Tibial artery (tissue), 4 donors: ENCODE measurements at regions not wholly inside any gene's neighbourhood (a gene's known extent, or its start where the extent isn't known, plus 50 kb on each side); places are given as distances from the start of the nearest gene placed in this dataset.
"Not testable (repeated sequence)": the region's sequence is repeated elsewhere in the genome, so short reads cannot be mapped to it uniquely, and the experiment has no call there.

Experiments
- DNase-seq, 2 donors: peaks; one replicate each; pipeline ENCODE4 v3.0.0-alpha.2; 2019
- H3K27ac ChIP-seq, 2 donors: fragments of 200-600 bp; sonication (generic) in 1 of 2; 1 replicate in 1 of 2; 2 replicates in 1 of 2; pipeline ENCODE4 v1.5.1; 2018 to 2019; ENCODE audit warnings: mild to moderate bottlenecking in 1 of 2
- H3K27me3 ChIP-seq, 2 donors: fragments of 200-600 bp; sonication (generic) in 1 of 2; one replicate each; pipeline versions ENCODE4 v1.5.1 to v1.6.0; 2016 to 2019
- H3K36me3 ChIP-seq, 3 donors: fragments of 200-600 bp; sonication (generic) in 2 of 3; one replicate each; pipeline ENCODE4 v1.5.1; 2016 to 2019; ENCODE audit warnings: mild to moderate bottlenecking in 2 of 3
- H3K4me1 ChIP-seq, 4 donors: fragments of 200-600 bp; sonication (generic) in 2 of 4; 1 replicate in 3 of 4; 2 replicates in 1 of 4; pipeline ENCODE4 v1.5.1; 2016 to 2019
- H3K4me3 ChIP-seq, 2 donors: fragments of 200-600 bp; sonication (generic) in 1 of 2; 1 replicate in 1 of 2; 2 replicates in 1 of 2; pipeline ENCODE4 v1.5.1; 2018 to 2019; ENCODE audit warnings: mild to moderate bottlenecking in 2 of 2
- H3K9me3 ChIP-seq, 3 donors: fragments of 200-600 bp; sonication (generic) in 1 of 3; one replicate each; pipeline ENCODE4 v1.5.1; 2016 to 2019
- CTCF ChIP-seq, 2 experiments: fragments of 200-600 bp in 1 of 2; fragments of 450-650 bp in 1 of 2; IDR thresholded peaks; one replicate each; pipeline ENCODE4 v1.5.1; 2017 to 2019; ENCODE audit warnings: antibody characterized with exemption in 2 of 2, mild to moderate bottlenecking in 1 of 2, moderate library complexity in 1 of 2
- intact Hi-C: fragments of 100-400 bp; cut with DNase I; formaldehyde crosslinking; loops from one replicate; pipeline ENCODE4 v1.15.0; 2023; ENCODE audit warnings: low total_unique reads

- intact Hi-C loops = no loop called here
- Histone ChIP-seq H3K4me3 (no peak overlapping the region), H3K9me3 (no peaks in the 10 kb centered on the region), H3K27ac (no peak overlapping the region), H3K4me1 (no peaks in the 10 kb centered on the region), H3K27me3 (no peaks in the 10 kb centered on the region), H3K36me3 (no peaks in the 10 kb centered on the region)
- TF ChIP-seq CTCF (IDR thresholded peaks at IDR 0.05) = no peak
- no peak for DNase-seq
Measured at GRCh38 chr6:9315966-9316650, 880.8 kb upstream of the SLC35B3 start.

- Histone ChIP-seq H3K27ac (no peak overlapping the region), H3K27me3 (no peaks in the 10 kb centered on the region), H3K36me3 (no peaks in the 10 kb centered on the region), H3K9me3 (no peaks in the 10 kb centered on the region), H3K4me1 (no peaks in the 10 kb centered on the region), H3K4me3 (no peak overlapping the region)
- no peak for TF ChIP-seq CTCF (IDR thresholded peaks at IDR 0.05)
- intact Hi-C loops = no loop called here
- DNase-seq = no peak
Measured at GRCh38 chr6:9308284-9308683, 872.9 kb upstream of the SLC35B3 start.

GRCh38 chr6:9307786-9308185 is 872.4 kb upstream of the SLC35B3 start:
- no peak for TF ChIP-seq CTCF (IDR thresholded peaks at IDR 0.05)
- intact Hi-C loops = no loop called here
- H3K36me3 ChIP-seq = no peaks in the 10 kb centered on the region
- no peak overlapping the region for H3K4me3 ChIP-seq
- no peaks in the 10 kb centered on the region for H3K9me3 ChIP-seq
- H3K27ac ChIP-seq = no peak overlapping the region
- DNase-seq = no peak
- no peaks in the 10 kb centered on the region for H3K4me1 ChIP-seq
- H3K27me3 ChIP-seq = no peaks in the 10 kb centered on the region

- no peak for DNase-seq
- Histone ChIP-seq H3K9me3 (no peaks in the 10 kb centered on the region), H3K27me3 (no peaks in the 10 kb centered on the region), H3K27ac (no peak overlapping the region), H3K4me1 (no peaks in the 10 kb centered on the region), H3K4me3 (no peak overlapping the region), H3K36me3 (no peaks in the 10 kb centered on the region)
- intact Hi-C loops = no loop called here
- no peak for TF ChIP-seq CTCF (IDR thresholded peaks at IDR 0.05)
Measured at GRCh38 chr6:9307187-9307586, 871.8 kb upstream of the SLC35B3 start.

- no peak overlapping the region for H3K4me3 ChIP-seq
- H3K4me1 ChIP-seq = no peaks in the 10 kb centered on the region
- intact Hi-C loops = no loop called here
- no peak for TF ChIP-seq CTCF (IDR thresholded peaks at IDR 0.05)
- H3K36me3 ChIP-seq = no peaks in the 10 kb centered on the region
- DNase-seq = no peak
- no peak overlapping the region for H3K27ac ChIP-seq
- no peaks in the 10 kb centered on the region for H3K9me3 ChIP-seq
- H3K27me3 ChIP-seq = no peaks in the 10 kb centered on the region
Measured at GRCh38 chr6:9295644-9296043, 860.3 kb upstream of the SLC35B3 start.

GRCh38 chr6:9292975-9293374 is 857.6 kb upstream of the SLC35B3 start:
- intact Hi-C loops = no loop called here
- H3K27me3 ChIP-seq = no peaks in the 10 kb centered on the region
- no peaks in the 10 kb centered on the region for H3K9me3 ChIP-seq
- DNase-seq = no peak
- TF ChIP-seq CTCF (IDR thresholded peaks at IDR 0.05) = no peak
- no peak overlapping the region for H3K27ac ChIP-seq
- H3K4me1 ChIP-seq = no peaks in the 10 kb centered on the region
- no peak overlapping the region for H3K4me3 ChIP-seq
- no peaks in the 10 kb centered on the region for H3K36me3 ChIP-seq

GRCh38 chr6:9290342-9290741 is 855.0 kb upstream of the SLC35B3 start:
- not testable (repeated sequence) for H3K27me3 ChIP-seq, DNase-seq

More at GRCh38 chr6:9290342-9290741, 855.0 kb upstream of the SLC35B3 start:
- H3K4me1 ChIP-seq, H3K9me3 ChIP-seq, H3K36me3 ChIP-seq, intact Hi-C loops, H3K27ac ChIP-seq, H3K4me3 ChIP-seq: not testable (repeated sequence)
